HCT116 (cell line): ENCODE measurements at regions not wholly inside any gene's neighbourhood (a gene's known extent, or its start where the extent isn't known, plus 50 kb on each side); places are given as distances from the start of the nearest gene placed in this dataset.
A peak's percentile ranks its signal among the peaks of the same experiment; 100 is the strongest.

Experiments
- ATAC-seq: fragments of 200-7000 bp; cut with Tn5 transposase; 2 replicates; pipeline ENCODE4 v1.9.1; 2020; ENCODE audit warnings: mild to moderate bottlenecking, moderate library complexity
- BruUV-seq: library from RNA; stranded (reverse); fragments of 400-500 nt; replicated peaks from 2 replicates; lab custom pipeline; 2021; lab: Mats Ljungman, UMichigan
- CTCF ChIA-PET: fragments of 300-600 bp; sonication (Branson Sonifier 250); formaldehyde crosslinking; loops from one replicate; lab custom pipeline; 2021; ENCODE audit warnings: antibody characterized with exemption; lab: Charles Lee
- POLR2A ChIA-PET: fragments of 300-600, 350-600 bp; sonication (Branson Sonifier 250); formaldehyde crosslinking; loops from one replicate; lab custom pipeline; 2021; ENCODE audit warnings: antibody characterized with exemption; lab: Charles Lee
- RAD21 ChIA-PET, 2 experiments: fragments of 300-600 bp; sonication (Branson Sonifier 250); formaldehyde crosslinking; loops; one replicate each; lab custom pipeline; 2023; ENCODE audit warnings: low total read pairs in 2 of 2; ENCODE audit not compliant: uncharacterized antibody in 2 of 2, unreplicated experiment in 2 of 2, low non-redundant PET in 1 of 2; lab: Charles Lee
- DNase-seq: peaks from one replicate; pipeline ENCODE4 v3.0.0-alpha.2; 2010; ENCODE audit warnings: low read depth, low spot score
- H2AFZ ChIP-seq: fragments of 200-600 bp; shearing (Covaris generic), sonication (generic); 2 replicates; pipeline ENCODE4 v1.6.1; 2017; ENCODE audit warnings: low read depth, mixed run types, mixed read lengths, antibody characterized with exemption, low read length; ENCODE audit not compliant: poor library complexity, severe bottlenecking
- H3K27ac ChIP-seq: 2 replicates; pipeline ENCODE4 v1.5.1; 2012; ENCODE audit warnings: low read depth, low read length
- H3K27me3 ChIP-seq: fragments of 200-600 bp; sonication (generic); 2 replicates; pipeline ENCODE4 v1.6.1; 2016; ENCODE audit warnings: mixed run types, low read length, mixed read lengths; ENCODE audit not compliant: insufficient read depth
- H3K36me3 ChIP-seq, 2 experiments: fragments of 200-500 bp in 1 of 2; fragments of 200-600 bp in 1 of 2; sonication (Bioruptor generic) in 1 of 2; sonication (generic) in 1 of 2; 2 replicates each; pipeline versions ENCODE4 v1.5.1 to v1.6.1; 2014 to 2016; ENCODE audit warnings: low read length in 2 of 2, inconsistent platforms in 1 of 2, mixed read lengths in 1 of 2, mixed run types in 1 of 2; ENCODE audit not compliant: insufficient read depth in 2 of 2, control insufficient read depth in 1 of 2
- H3K4me1 ChIP-seq, 2 experiments: fragments of 200-600 bp in 1 of 2; sonication (generic) in 1 of 2; 2 replicates each; pipeline versions ENCODE4 v1.5.1 to v1.6.1; 2012 to 2017; ENCODE audit warnings: low read length in 2 of 2, inconsistent platforms in 1 of 2, mild to moderate bottlenecking in 1 of 2, mixed read lengths in 1 of 2, mixed run types in 1 of 2, moderate library complexity in 1 of 2; ENCODE audit not compliant: insufficient read depth in 2 of 2, control insufficient read depth in 1 of 2
- H3K4me2 ChIP-seq: fragments of 200-600 bp; sonication (generic); 2 replicates; pipeline ENCODE4 v1.6.1; 2017; ENCODE audit warnings: mixed run types, low read length, mixed read lengths
- H3K4me3 ChIP-seq, 2 experiments: fragments of 200-600 bp in 1 of 2; sonication (generic) in 1 of 2; replicated peaks in 1 of 2; 2 replicates each; pipeline ENCODE4 v1.5.1; 2011 to 2016; ENCODE audit warnings: low read length in 2 of 2, control low read depth in 1 of 2, low read depth in 1 of 2, mild to moderate bottlenecking in 1 of 2, mixed read lengths in 1 of 2, mixed run types in 1 of 2
- H3K79me2 ChIP-seq: fragments of 200-600 bp; sonication (generic); 2 replicates; pipeline ENCODE4 v1.6.1; 2017; ENCODE audit warnings: mild to moderate bottlenecking, mixed run types, low read length, moderate library complexity, mixed read lengths; ENCODE audit not compliant: insufficient read depth
- H3K9ac ChIP-seq: fragments of 200-600 bp; sonication (generic); 2 replicates; pipeline ENCODE4 v1.6.1; 2016; ENCODE audit warnings: low read length, mixed read lengths
- H3K9me2 ChIP-seq: fragments of 200-600 bp; sonication (generic), shearing (Covaris generic); 2 replicates; pipeline ENCODE4 v1.6.1; 2017; ENCODE audit warnings: mixed run types, mild to moderate bottlenecking, moderate library complexity; ENCODE audit not compliant: insufficient read depth
- H3K9me3 ChIP-seq, 2 experiments: fragments of 200-500 bp in 1 of 2; fragments of 200-600 bp in 1 of 2; sonication (Bioruptor generic) in 1 of 2; sonication (generic) in 1 of 2; 2 replicates each; pipeline ENCODE4 v1.6.1; 2014 to 2017; ENCODE audit warnings: low read length in 2 of 2, mixed read lengths in 2 of 2, inconsistent platforms in 1 of 2, low read depth in 1 of 2, mild to moderate bottlenecking in 1 of 2, mixed run types in 1 of 2, moderate library complexity in 1 of 2; ENCODE audit not compliant: control insufficient read depth in 1 of 2, insufficient read depth in 1 of 2
- H4K20me1 ChIP-seq: fragments of 200-600 bp; sonication (generic), shearing (Covaris generic); 2 replicates; pipeline ENCODE4 v1.6.1; 2017; ENCODE audit warnings: mixed run types, mild to moderate bottlenecking, moderate library complexity; ENCODE audit not compliant: insufficient read depth
- CBX3 ChIP-seq: IDR thresholded peaks from 2 replicates; pipeline ENCODE4 v1.6.1; 2012; ENCODE audit warnings: low read depth
- EZH2phosphoT487 ChIP-seq: fragments of 200-600 bp; IDR thresholded peaks from 2 replicates; pipeline ENCODE4 v1.6.1; 2018; ENCODE audit warnings: antibody characterized with exemption, borderline replicate concordance
- POLR2A ChIP-seq: IDR thresholded peaks from 2 replicates; pipeline ENCODE4 v1.7.0; 2011; ENCODE audit warnings: borderline replicate concordance; ENCODE audit not compliant: insufficient read depth, insufficient read length; ENCODE audit errors: extremely low read depth
- TCF7L2 ChIP-seq: IDR thresholded peaks from 2 replicates; pipeline ENCODE4 v1.7.0; 2011; ENCODE audit warnings: borderline replicate concordance, inconsistent platforms; ENCODE audit not compliant: insufficient read depth, insufficient read length; ENCODE audit errors: extremely low read depth
- YY1 ChIP-seq: IDR thresholded peaks from 2 replicates; pipeline ENCODE4 v1.6.1; 2011; ENCODE audit warnings: low read length, low read depth, moderate library complexity, mild to moderate bottlenecking; ENCODE audit not compliant: insufficient replicate concordance; ENCODE audit errors: extremely low read depth
- intact Hi-C: fragments of 100-400 bp; cut with micrococcal nuclease; formaldehyde crosslinking; loops from 2 replicates; pipeline ENCODE4 v1.10.0; 2022
- TF ChIP-seq, protein P1 (sequence below): IDR thresholded peaks from 2 replicates; pipeline ENCODE4 v1.6.1; 2011; ENCODE audit warnings: mild to moderate bottlenecking, low read length, moderate library complexity; ENCODE audit not compliant: insufficient replicate concordance; ENCODE audit errors: extremely low read depth
- TF ChIP-seq, protein P2 (sequence below): IDR thresholded peaks from 2 replicates; pipeline ENCODE4 v1.6.1; 2012
- TF ChIP-seq, protein P3 (sequence below): IDR thresholded peaks from 2 replicates; pipeline ENCODE4 v1.6.1; 2012; ENCODE audit warnings: low read depth

DNA sequence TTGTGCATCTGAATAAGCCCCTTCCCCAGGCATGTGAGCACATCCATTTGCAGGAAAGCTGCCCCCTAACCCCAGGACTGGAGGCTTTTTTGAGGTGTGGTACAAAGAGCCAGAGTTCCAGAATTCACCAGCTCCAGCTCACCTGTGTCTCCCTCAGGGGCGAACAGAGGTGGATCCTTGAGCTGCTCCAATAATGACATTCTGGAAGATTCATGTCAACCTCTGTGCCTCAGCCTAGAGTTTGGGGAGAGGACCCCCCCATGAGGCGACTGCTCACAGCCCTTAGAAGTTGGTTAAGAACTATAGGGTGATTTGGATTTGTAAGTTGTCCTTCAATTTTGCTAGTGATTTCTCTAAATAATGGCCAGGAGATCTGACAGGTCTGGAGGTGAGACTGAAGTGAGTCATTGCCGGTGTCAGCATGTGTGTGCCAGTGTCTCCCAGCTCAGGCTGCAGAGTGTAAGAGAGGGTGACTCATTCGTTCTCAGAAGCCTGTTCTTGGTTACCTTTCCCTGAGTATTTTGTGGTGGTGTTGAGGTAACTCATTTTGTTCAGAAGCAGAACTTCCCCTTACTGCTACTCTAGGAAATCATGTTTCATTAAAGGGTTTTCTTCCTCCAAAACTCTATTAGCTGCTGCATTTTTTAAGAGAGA is 136.9 kb upstream of the TOPAZ1 start (continued):
- TF ChIP-seq, protein P1, sequence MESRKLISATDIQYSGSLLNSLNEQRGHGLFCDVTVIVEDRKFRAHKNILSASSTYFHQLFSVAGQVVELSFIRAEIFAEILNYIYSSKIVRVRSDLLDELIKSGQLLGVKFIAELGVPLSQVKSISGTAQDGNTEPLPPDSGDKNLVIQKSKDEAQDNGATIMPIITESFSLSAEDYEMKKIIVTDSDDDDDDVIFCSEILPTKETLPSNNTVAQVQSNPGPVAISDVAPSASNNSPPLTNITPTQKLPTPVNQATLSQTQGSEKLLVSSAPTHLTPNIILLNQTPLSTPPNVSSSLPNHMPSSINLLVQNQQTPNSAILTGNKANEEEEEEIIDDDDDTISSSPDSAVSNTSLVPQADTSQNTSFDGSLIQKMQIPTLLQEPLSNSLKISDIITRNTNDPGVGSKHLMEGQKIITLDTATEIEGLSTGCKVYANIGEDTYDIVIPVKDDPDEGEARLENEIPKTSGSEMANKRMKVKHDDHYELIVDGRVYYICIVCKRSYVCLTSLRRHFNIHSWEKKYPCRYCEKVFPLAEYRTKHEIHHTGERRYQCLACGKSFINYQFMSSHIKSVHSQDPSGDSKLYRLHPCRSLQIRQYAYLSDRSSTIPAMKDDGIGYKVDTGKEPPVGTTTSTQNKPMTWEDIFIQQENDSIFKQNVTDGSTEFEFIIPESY = no peak
- TF ChIP-seq, protein P2, sequence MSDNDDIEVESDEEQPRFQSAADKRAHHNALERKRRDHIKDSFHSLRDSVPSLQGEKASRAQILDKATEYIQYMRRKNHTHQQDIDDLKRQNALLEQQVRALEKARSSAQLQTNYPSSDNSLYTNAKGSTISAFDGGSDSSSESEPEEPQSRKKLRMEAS = peak; percentile 85
- no peak for TF ChIP-seq POLR2A
- TF ChIP-seq EZH2phosphoT487 = no peak
- TF ChIP-seq, protein P3, sequence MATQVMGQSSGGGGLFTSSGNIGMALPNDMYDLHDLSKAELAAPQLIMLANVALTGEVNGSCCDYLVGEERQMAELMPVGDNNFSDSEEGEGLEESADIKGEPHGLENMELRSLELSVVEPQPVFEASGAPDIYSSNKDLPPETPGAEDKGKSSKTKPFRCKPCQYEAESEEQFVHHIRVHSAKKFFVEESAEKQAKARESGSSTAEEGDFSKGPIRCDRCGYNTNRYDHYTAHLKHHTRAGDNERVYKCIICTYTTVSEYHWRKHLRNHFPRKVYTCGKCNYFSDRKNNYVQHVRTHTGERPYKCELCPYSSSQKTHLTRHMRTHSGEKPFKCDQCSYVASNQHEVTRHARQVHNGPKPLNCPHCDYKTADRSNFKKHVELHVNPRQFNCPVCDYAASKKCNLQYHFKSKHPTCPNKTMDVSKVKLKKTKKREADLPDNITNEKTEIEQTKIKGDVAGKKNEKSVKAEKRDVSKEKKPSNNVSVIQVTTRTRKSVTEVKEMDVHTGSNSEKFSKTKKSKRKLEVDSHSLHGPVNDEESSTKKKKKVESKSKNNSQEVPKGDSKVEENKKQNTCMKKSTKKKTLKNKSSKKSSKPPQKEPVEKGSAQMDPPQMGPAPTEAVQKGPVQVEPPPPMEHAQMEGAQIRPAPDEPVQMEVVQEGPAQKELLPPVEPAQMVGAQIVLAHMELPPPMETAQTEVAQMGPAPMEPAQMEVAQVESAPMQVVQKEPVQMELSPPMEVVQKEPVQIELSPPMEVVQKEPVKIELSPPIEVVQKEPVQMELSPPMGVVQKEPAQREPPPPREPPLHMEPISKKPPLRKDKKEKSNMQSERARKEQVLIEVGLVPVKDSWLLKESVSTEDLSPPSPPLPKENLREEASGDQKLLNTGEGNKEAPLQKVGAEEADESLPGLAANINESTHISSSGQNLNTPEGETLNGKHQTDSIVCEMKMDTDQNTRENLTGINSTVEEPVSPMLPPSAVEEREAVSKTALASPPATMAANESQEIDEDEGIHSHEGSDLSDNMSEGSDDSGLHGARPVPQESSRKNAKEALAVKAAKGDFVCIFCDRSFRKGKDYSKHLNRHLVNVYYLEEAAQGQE = no peak

- H3K4me2 ChIP-seq = peak overlapping the region; percentile 49
- H3K9me3 ChIP-seq = no peaks in the 10 kb centered on the region
- ATAC-seq (no peak), DNase-seq (no peak)
- no peaks in the 10 kb centered on the region for H3K9me2 ChIP-seq
- H3K79me2 ChIP-seq = no peaks in the 10 kb centered on the region
- H3K9ac ChIP-seq = no peak overlapping the region
- no peak overlapping the region for H3K27ac ChIP-seq
- no peaks in the 10 kb centered on the region for H3K36me3 ChIP-seq
- H3K4me1 ChIP-seq = peaks cover 11 to 21% of the 10 kb centered on the region in 2 experiments
- ChIA-PET CTCF (interaction anchor here (1.0 to 1.4 kb wide), 3 partner anchors 8 to 250 kb away, joined by 3 to 13 read pairs (median 4); no protein-coding TSS in a partner anchor), POLR2A (no interaction called here), RAD21 (interaction anchor here in 1 of 2 experiments (1.3 kb wide), 1 partner anchor 9 kb away, joined by 3 read pairs; no protein-coding TSS in a partner anchor)
- H3K27me3 ChIP-seq = peaks cover 31% of the 10 kb centered on the region; the same call in 1 of the 2 replicates
- H2AFZ ChIP-seq = no peak overlapping the region
- no peak for TF ChIP-seq YY1
- TF ChIP-seq TCF7L2 = no peak
- TF ChIP-seq CBX3 = no peak
- BruUV-seq = no TSS peak
- H3K4me3 ChIP-seq = no peak overlapping the region
- intact Hi-C loops = no loop called here
- H4K20me1 ChIP-seq = no peaks in the 10 kb centered on the region
These were observed 136.1 kb upstream of the TOPAZ1 start for GRCh38 chr3:44105571-44105970.
